Eye (tissue), 1 donor: ENCODE measurements at regions not wholly inside any gene's neighbourhood (a gene's known extent, or its start where the extent isn't known, plus 50 kb on each side); places are given as distances from the start of the nearest gene placed in this dataset.
"Not testable (repeated sequence)": the region's sequence is repeated elsewhere in the genome, so short reads cannot be mapped to it uniquely, and the experiment has no call there.

Source experiments
- DNase-seq: peaks from one replicate; pipeline ENCODE4 v3.0.0-alpha.2; 2015

GRCh38 chr7:114812570-114812969 lies 109.3 kb upstream of the MDFIC start:
- no peak for DNase-seq

GRCh38 chr7:114813624-114814023 lies 108.3 kb upstream of the MDFIC start:
- no peak for DNase-seq

GRCh38 chr7:114817036-114817435 lies 104.9 kb upstream of the MDFIC start:
- DNase-seq: not testable (repeated sequence)

- no peak for DNase-seq
These were observed 103.4 kb upstream of the MDFIC start for GRCh38 chr7:114818501-114818900.

- DNase-seq: peak; percentile 33
These were observed 102.1 kb upstream of the MDFIC start for GRCh38 chr7:114819616-114820362.

GRCh38 chr7:114821030-114821900 lies 100.6 kb upstream of the MDFIC start:
- peak; percentile 29 for DNase-seq

GRCh38 chr7:114822131-114822530 lies 99.8 kb upstream of the MDFIC start:
- DNase-seq: no peak

- DNase-seq: no peak
These were observed 99.0 kb upstream of the MDFIC start for GRCh38 chr7:114822844-114823243.

- no peak for DNase-seq
These were observed 98.6 kb upstream of the MDFIC start for GRCh38 chr7:114823290-114823689.

GRCh38 chr7:114825423-114825951 lies 96.4 kb upstream of the MDFIC start:
- DNase-seq: no peak

- no peak for DNase-seq
These were observed 90.9 kb upstream of the MDFIC start for GRCh38 chr7:114830952-114831351.

GRCh38 chr7:114832906-114833595 lies 88.8 kb upstream of the MDFIC start:
- no peak for DNase-seq

- DNase-seq: no peak
These were observed 86.6 kb upstream of the MDFIC start for GRCh38 chr7:114835303-114835702.

- DNase-seq: no peak
These were observed 86.0 kb upstream of the MDFIC start for GRCh38 chr7:114835861-114836260.

- no peak for DNase-seq
These were observed 79.3 kb upstream of the MDFIC start for GRCh38 chr7:114842551-114843065.

GRCh38 chr7:114843102-114843501 lies 78.8 kb upstream of the MDFIC start:
- no peak for DNase-seq

- DNase-seq: no peak
These were observed 70.4 kb upstream of the MDFIC start for GRCh38 chr7:114851406-114852061.

GRCh38 chr7:114852293-114852692 lies 69.6 kb upstream of the MDFIC start:
- DNase-seq: no peak

GRCh38 chr7:114853189-114853588 lies 68.7 kb upstream of the MDFIC start:
- no peak for DNase-seq

- DNase-seq: no peak
These were observed 67.5 kb upstream of the MDFIC start for GRCh38 chr7:114854369-114854768.

- DNase-seq: no peak
These were observed 65.3 kb upstream of the MDFIC start for GRCh38 chr7:114856625-114857024.

- no peak for DNase-seq
These were observed 64.3 kb upstream of the MDFIC start for GRCh38 chr7:114857605-114858004.
